ENCODE measurements at regions not wholly inside any gene's neighbourhood (a gene's known extent, or its start where the extent isn't known, plus 50 kb on each side); places are given as distances from the start of the nearest gene placed in this dataset.

DNA sequence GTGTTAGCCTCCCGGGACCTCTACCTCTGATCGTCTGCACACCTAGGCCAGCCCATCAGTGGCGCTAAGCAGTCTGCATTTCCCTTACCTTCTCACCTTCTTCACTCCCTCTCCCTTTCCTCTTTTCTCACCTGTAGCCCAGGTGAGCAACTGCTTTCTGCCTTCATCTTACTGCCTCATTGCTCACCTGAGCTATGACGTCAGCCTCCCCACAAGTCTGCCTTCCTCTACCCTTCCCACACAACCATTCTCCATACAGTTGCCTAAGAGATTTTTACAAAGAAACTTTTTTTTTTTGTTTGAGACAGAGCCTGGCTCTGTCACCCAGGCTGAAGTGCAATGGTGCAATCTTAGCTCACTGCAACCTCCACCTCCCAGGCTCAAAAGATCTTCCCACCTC is 136.3 kb downstream of the BCOR start:
- intact Hi-C loops (cut with DNase I; ENCODE audit: low total_unique reads): no loop called here
- Histone ChIP-seq H3K9me3 (no peaks in the 10 kb centered on the region), H3K36me3 (no peaks in the 10 kb centered on the region), H3K27ac (no peak overlapping the region), H3K4me1 (no peaks in the 10 kb centered on the region), H3K27me3 (no peaks in the 10 kb centered on the region), H3K4me3 (no peak overlapping the region)
- no peak for TF ChIP-seq POLR2A (IDR thresholded peaks at IDR 0.05)
- WGBS, 2 donors (ENCODE audit: low coverage in 1 of 2): 80 to 87% methylated on average over 1 to 4 of the region's 4 CpGs
- DNase-seq: no peak
- in situ Hi-C loops (cut with MboI; ENCODE audit: low pct_ligation_motif_present in 1 of 4, low pct_unique_long_range_greater_than_20kb in 1 of 4, low sequenced_read_pairs in 3 of 4): no loop called here

DNA sequence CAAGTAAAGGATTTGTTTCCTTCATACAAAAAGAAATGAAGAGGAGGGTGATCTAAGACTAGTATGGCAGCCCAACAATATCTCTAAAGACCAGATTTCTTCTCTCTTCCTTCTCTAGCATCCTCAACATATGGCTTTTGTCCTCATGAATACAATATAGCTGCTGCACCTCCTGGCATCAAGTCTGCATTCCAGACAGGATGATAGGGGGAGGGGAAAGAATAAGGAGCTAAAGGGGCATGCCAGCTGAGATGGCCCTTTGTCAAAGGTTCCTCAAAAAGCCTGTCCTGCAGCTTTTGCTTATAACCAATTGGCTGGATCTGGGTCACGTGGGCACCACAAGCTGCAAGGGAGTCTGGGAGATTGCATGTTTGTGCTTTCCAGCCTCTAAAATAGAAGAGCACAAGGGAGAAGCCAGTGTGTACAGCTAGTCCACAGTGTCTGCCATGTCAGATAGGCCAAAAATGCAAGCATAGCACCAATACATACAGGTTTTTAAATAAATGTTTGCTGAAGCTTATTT is 132.6 kb downstream of the BCOR start:
- WGBS, 2 donors (ENCODE audit: low coverage in 1 of 2): 69% methylated on average over 1 of the region's 1 CpG; no CpG with 5 or more reads in 1 of the 2 donors
- no peaks in the 10 kb centered on the region for H3K36me3 ChIP-seq
- in situ Hi-C loops (cut with MboI; ENCODE audit: low pct_ligation_motif_present in 1 of 4, low pct_unique_long_range_greater_than_20kb in 1 of 4, low sequenced_read_pairs in 3 of 4): no loop called here

DNA sequence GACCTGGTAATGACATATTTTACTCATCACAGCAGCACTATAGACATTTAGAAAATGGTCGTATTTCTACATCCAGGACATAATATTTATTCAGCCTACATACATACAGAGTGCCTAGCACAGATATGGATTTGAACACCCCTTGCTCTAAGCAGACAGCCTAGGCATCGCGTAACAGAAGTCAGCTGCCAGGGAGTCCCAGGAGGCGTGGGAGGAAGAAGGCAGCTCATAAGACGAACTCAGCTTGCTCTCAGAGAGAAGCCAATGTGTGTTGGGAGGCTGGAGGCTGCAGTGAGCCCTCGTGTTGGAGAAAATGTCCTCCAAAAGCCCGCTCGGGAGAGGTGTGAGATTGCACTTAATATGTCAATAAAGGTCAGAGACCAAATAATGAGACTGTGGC is 131.6 kb downstream of the BCOR start:
- Histone ChIP-seq H3K4me1 (no peaks in the 10 kb centered on the region), H3K27ac (no peak overlapping the region), H3K4me3 (no peak overlapping the region), H3K9me3 (no peaks in the 10 kb centered on the region), H3K27me3 (no peaks in the 10 kb centered on the region), H3K36me3 (no peaks in the 10 kb centered on the region)
- DNase-seq: no peak
- intact Hi-C loops (cut with DNase I; ENCODE audit: low total_unique reads): no loop called here
- 63 to 71% methylated on average over 4 to 8 of the region's 8 CpGs for WGBS, 2 donors (ENCODE audit: low coverage in 1 of 2)
- in situ Hi-C loops (cut with MboI; ENCODE audit: low pct_ligation_motif_present in 1 of 4, low pct_unique_long_range_greater_than_20kb in 1 of 4, low sequenced_read_pairs in 3 of 4): no loop called here
- TF ChIP-seq POLR2A (IDR thresholded peaks at IDR 0.05): no peak
- TF ChIP-seq EP300 (IDR thresholded peaks at IDR 0.05; ENCODE audit: low read depth): no peak
- TF ChIP-seq, protein P1, sequence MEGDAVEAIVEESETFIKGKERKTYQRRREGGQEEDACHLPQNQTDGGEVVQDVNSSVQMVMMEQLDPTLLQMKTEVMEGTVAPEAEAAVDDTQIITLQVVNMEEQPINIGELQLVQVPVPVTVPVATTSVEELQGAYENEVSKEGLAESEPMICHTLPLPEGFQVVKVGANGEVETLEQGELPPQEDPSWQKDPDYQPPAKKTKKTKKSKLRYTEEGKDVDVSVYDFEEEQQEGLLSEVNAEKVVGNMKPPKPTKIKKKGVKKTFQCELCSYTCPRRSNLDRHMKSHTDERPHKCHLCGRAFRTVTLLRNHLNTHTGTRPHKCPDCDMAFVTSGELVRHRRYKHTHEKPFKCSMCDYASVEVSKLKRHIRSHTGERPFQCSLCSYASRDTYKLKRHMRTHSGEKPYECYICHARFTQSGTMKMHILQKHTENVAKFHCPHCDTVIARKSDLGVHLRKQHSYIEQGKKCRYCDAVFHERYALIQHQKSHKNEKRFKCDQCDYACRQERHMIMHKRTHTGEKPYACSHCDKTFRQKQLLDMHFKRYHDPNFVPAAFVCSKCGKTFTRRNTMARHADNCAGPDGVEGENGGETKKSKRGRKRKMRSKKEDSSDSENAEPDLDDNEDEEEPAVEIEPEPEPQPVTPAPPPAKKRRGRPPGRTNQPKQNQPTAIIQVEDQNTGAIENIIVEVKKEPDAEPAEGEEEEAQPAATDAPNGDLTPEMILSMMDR (IDR thresholded peaks at IDR 0.05): no peak
- TF ChIP-seq POLR2AphosphoS5 (IDR thresholded peaks at IDR 0.05): no peak

More for the DNA sequence above, 132.6 kb downstream of the BCOR start:
- Histone ChIP-seq H3K4me3 (no peak overlapping the region), H3K27ac (no peak overlapping the region), H3K9me3 (no peaks in the 10 kb centered on the region), H3K4me1 (no peaks in the 10 kb centered on the region), H3K27me3 (no peaks in the 10 kb centered on the region)
- TF ChIP-seq, protein P1 (IDR thresholded peaks at IDR 0.05): no peak
- no peak for TF ChIP-seq POLR2A (IDR thresholded peaks at IDR 0.05)
- no peak for TF ChIP-seq POLR2AphosphoS5 (IDR thresholded peaks at IDR 0.05)
- no peak for TF ChIP-seq EP300 (IDR thresholded peaks at IDR 0.05; ENCODE audit: low read depth)
- intact Hi-C loops (cut with DNase I; ENCODE audit: low total_unique reads): no loop called here
- no peak for DNase-seq

DNA sequence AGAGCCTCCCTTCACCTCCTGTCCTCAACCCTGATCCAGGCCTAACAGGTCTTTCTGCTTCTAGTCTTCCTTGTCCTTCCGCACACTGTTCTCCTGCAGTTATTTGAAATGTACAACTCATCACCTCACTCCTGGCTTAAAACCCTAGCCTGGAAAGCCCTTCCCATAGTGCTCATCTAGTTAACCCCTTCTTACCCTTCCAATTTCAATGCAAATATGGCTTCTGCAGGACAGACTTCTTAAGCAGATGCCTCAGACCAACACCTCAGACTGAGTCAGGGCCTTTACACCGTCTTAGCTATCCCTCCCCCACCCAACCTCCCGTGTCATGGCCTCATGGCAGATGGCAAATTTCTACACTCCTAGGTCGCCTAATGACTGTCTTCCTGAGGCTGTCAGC is 130.4 kb downstream of the BCOR start:
- no peaks in the 10 kb centered on the region for H3K27me3 ChIP-seq
- H3K36me3 ChIP-seq: no peaks in the 10 kb centered on the region
- TF ChIP-seq, protein P1 (IDR thresholded peaks at IDR 0.05): no peak
- no peak for TF ChIP-seq EP300 (IDR thresholded peaks at IDR 0.05; ENCODE audit: low read depth)
- in situ Hi-C loops (cut with MboI; ENCODE audit: low pct_ligation_motif_present in 1 of 4, low pct_unique_long_range_greater_than_20kb in 1 of 4, low sequenced_read_pairs in 3 of 4) (no loop called here), intact Hi-C loops (cut with DNase I; ENCODE audit: low total_unique reads) (no loop called here)
- H3K4me1 ChIP-seq: no peaks in the 10 kb centered on the region
- H3K27ac ChIP-seq: no peak overlapping the region
- DNase-seq: no peak
- no peaks in the 10 kb centered on the region for H3K9me3 ChIP-seq
- H3K4me3 ChIP-seq: no peak overlapping the region
- WGBS, 2 donors (ENCODE audit: low coverage in 1 of 2): 67% methylated on average over 4 of the region's 4 CpGs; no CpG with 5 or more reads in 1 of the 2 donors

Data from transverse colon (tissue), 4 donors.